HCEC 1CT (cell line): ENCODE measurements at regions not wholly inside any gene's neighbourhood (a gene's known extent, or its start where the extent isn't known, plus 50 kb on each side); places are given as distances from the start of the nearest gene placed in this dataset.
A peak's percentile ranks its signal among the peaks of the same experiment; 100 is the strongest.

Experiments used
- DNase-seq: peaks from one replicate; pipeline ENCODE4 v3.0.0-alpha.2; 2017

GRCh38 chr1:208421486-208421885, 177.3 kb upstream of the PLXNA2 start:
- no peak for DNase-seq

DNA sequence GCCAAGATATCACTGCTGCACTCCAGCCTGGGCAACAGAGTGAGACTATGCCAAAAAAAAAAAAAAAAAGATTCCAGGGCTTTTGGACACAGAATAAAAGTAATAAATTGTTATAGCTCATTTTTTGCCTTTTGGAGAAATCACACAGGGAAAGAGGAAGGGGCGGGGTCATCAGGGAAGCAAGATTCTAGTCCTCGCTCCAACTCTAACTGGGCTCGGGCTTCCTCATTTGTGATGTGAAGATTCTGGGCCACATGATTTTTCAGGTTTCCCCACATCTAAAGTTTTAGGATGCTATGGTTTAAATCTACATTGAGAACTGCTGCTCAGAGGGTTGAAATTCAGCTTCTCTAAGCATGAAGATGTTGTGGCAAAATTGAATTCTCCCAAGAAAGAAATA, 179.3 kb upstream of the PLXNA2 start:
- DNase-seq: no peak

DNA sequence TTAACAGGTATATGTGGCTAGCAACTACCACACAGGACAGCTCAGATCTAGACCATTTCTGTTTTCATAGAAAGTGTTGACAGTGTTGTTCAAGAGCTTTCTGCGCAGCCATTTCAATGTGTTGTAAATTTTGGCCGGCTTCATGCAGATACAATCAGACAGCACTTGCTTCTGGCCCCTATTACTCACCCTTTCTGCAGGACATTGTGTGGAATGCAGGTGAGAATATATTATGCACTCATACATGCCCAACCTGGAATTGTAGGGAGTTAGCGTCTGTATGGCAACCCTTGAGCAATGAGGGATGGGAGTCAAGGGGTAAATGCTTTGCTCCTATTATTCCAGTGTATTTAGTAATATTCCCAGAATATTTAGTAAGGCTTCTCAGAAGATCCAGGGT, 180.9 kb upstream of the PLXNA2 start:
- DNase-seq: no peak

GRCh38 chr1:208430220-208430619, 186.0 kb upstream of the PLXNA2 start:
- no peak for DNase-seq

- DNase-seq: no peak
Measured at GRCh38 chr1:208431721-208432120, 187.5 kb upstream of the PLXNA2 start.

- no peak for DNase-seq
Measured at GRCh38 chr1:208432346-208432745, 188.2 kb upstream of the PLXNA2 start.

GRCh38 chr1:208433086-208433485, 188.9 kb upstream of the PLXNA2 start:
- no peak for DNase-seq

DNA sequence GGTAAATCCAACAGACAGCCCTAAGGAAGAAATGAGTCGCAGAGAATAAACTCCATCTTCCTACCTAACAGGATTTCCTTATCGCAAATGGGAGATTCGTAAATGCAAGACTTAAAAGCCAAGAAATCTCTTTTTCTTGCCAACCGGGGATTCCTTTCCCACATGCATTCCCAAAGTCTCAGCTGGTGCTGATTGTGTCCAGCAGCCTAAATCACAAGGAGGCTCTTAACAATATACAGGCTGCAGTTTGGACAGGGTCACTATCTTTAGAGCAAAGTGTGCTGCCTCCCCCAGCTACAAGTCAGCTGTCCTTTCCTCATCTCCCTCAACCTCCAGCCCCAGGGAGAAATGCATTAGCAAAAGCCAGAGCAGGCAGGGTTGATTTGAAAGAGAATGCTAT, 189.8 kb upstream of the PLXNA2 start:
- no peak for DNase-seq

GRCh38 chr1:208437401-208437800, 193.2 kb upstream of the PLXNA2 start:
- DNase-seq: peak; percentile 16

GRCh38 chr1:208438112-208438699, 194.0 kb upstream of the PLXNA2 start:
- DNase-seq: no peak

GRCh38 chr1:208445758-208446203, 201.6 kb upstream of the PLXNA2 start:
- no peak for DNase-seq

GRCh38 chr1:208446271-208446691, 202.1 kb upstream of the PLXNA2 start:
- no peak for DNase-seq

DNA sequence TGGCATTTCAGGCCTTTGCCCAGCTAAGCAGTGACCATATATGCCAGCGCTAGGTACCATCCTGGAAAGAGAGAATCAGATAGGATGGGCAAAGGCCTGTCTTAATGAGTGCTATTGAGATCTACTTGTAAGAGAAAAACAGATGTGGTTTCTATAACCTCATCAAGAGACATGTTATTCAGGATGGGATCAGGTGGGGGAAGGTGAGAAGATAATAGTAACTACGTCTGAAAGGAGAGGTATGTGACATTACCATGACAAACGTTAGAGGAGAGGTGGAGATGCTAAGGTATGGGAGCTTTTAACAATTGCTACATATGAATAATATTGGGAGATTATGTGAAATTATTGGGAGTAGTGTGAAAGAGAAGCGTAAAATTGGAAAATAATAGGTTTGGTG, 204.2 kb upstream of the PLXNA2 start:
- no peak for DNase-seq

- DNase-seq: no peak
Measured at GRCh38 chr1:208449951-208450350, 205.8 kb upstream of the PLXNA2 start.

DNA sequence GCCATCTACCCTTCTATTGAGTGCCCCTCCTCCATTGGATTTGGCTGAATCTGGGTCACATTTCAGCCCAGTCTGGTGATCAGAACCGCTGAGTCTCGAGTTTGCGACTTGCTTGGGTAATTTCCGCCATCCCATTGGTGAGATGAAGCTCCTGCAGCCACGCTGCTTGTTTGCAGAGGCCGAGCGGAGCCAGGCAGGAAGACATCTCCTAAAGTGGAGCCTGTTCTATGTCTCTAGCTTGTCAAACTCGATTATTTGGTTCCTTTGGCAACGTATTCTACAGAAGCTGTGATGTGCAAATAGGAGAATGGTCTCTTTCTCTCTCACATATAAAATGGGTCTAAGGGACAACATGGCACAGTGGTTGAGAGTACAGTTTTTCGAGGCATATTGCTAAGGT, 206.8 kb upstream of the PLXNA2 start:
- no peak for DNase-seq

GRCh38 chr1:208455821-208456220, 211.6 kb upstream of the PLXNA2 start:
- no peak for DNase-seq

DNA sequence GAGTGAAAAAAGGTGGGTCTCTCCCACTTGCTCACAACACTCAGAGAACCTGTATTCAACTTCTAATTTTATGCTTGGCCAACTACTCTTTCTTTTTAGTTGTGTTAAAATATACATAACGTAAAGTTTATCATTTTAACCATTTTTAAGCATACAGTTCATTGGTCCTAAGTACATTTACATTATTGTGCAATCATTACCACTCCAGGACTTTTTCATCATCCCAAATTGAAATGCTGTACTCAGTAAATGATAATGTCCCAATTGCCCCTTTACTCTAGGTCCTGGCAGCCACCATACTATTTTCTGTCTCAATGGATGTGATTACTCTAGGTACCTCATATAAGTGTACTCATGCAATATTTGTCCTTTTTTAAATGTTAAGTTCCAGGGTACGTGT, 212.3 kb upstream of the PLXNA2 start:
- DNase-seq: no peak

DNA sequence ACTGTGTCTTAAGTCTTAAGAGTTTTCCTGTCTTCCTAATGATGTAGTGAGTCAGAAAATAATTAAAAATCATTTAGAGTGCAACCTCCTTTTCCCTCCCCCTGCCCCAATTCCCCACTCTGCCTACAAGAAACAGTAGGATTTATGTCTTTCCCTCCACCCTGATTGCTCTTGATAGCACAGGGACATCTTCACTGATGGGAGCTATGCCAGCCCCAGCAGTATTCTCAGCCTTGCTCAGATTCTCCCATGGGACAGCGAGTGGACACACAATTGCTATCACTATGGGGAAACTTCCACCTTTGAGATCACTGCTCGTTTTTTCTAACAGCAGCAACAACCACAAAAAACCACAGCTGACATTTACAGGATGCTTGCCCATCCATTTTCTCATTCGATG, 216.6 kb upstream of the PLXNA2 start:
- DNase-seq: no peak

DNA sequence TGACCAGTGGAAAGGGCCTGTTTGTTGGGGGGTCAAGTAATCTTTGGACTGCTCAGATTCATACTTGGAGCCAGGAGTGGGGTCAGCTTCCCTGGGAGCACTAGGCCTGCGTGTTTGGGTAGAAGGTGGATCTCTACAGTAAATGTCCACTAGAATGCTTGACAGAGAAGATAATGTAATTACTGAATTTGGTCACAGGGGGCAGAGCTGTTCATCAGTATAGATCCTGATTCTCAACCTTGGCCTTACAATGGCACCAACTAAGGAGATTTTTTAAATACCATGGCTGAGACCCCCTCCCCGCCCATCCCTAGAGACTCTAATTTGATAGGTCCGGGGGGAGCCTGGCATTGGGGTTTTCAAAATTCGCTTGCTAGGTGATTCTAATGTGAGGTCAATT, 217.5 kb upstream of the PLXNA2 start:
- no peak for DNase-seq

GRCh38 chr1:208462761-208463160, 218.6 kb upstream of the PLXNA2 start:
- DNase-seq: no peak

GRCh38 chr1:208465266-208465665, 221.1 kb upstream of the PLXNA2 start:
- DNase-seq: no peak

GRCh38 chr1:208465786-208466590, 221.8 kb upstream of the PLXNA2 start:
- no peak for DNase-seq

DNA sequence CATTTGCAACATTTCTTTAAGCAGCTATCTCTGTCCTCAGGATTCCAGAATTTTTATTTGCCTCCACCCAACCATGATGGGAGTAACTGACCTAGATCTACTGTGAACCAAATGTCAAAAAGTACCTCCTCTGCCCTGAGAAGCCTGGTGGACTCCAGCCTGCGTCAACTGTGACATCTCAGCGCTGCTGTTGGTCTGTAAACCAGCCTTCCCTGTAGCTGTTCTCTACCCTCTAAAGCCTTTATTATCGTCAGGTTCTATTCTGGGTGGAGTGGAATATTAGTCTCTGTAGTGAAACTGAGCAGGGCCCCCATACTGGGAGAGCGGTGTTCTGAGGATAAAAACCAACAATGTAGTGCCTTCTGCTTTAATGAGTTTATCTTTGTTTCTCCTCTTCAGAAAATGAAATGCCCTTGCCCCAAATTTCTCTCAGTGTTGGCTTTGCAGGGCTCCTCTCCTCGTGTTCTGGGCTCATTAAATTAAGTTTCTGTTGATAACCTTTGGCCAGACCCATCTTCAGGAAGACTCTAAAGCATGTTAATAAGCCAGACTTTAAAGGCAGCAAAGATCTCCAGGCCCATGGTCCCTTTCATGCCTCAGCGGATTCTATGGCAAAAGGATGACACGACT, 223.1 kb upstream of the PLXNA2 start:
- DNase-seq: no peak

DNA sequence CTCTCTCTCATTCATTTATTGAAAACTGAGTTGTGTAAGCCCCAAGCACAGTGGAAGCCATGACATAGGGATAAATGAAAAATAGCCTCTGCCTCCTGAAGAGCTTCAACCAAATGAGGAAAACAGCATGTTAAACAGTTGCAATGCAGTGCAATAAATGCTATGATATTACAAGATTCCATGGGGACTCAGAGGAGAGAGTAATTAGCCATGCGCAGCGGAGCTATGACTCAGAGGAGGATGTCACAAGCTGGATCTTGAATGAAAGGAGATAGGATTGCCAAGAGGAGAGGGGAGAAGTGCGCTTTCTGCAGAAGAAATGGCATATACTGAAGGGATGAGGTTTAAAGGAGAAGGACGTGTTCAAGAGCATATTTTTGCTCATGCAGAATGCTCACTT, 231.3 kb upstream of the PLXNA2 start:
- DNase-seq: no peak
